Ishikawa (cell line): ENCODE measurements at regions not wholly inside any gene's neighbourhood (a gene's known extent, or its start where the extent isn't known, plus 50 kb on each side); places are given as distances from the start of the nearest gene placed in this dataset.

Source experiments
- CEBPB ChIP-seq: IDR thresholded peaks from 2 replicates; pipeline ENCODE4 v1.6.1; 2012
- CREB1 ChIP-seq: IDR thresholded peaks from 2 replicates; pipeline ENCODE4 v1.6.1; 2012; ENCODE audit warnings: low read depth
- EGR1 ChIP-seq: IDR thresholded peaks from 2 replicates; pipeline ENCODE4 v1.6.1; 2012
- EP300 ChIP-seq: IDR thresholded peaks from 2 replicates; pipeline ENCODE4 v1.6.1; 2012; ENCODE audit warnings: borderline replicate concordance
- FOXM1 ChIP-seq: IDR thresholded peaks from 2 replicates; pipeline ENCODE4 v1.6.1; 2012; ENCODE audit warnings: low read depth, borderline replicate concordance
- NFIC ChIP-seq: IDR thresholded peaks from 2 replicates; pipeline ENCODE4 v1.6.1; 2012
- RAD21 ChIP-seq: IDR thresholded peaks from 2 replicates; pipeline ENCODE4 v1.6.1; 2012; ENCODE audit warnings: low read depth
- TAF1 ChIP-seq: IDR thresholded peaks from 2 replicates; pipeline ENCODE4 v1.6.1; 2012; ENCODE audit warnings: low read depth, mild to moderate bottlenecking
- TCF12 ChIP-seq: IDR thresholded peaks from 2 replicates; pipeline ENCODE4 v1.6.1; 2012; ENCODE audit warnings: low read depth
- TEAD4 ChIP-seq: IDR thresholded peaks from 2 replicates; pipeline ENCODE4 v1.6.1; 2012
- YY1 ChIP-seq: IDR thresholded peaks from 2 replicates; pipeline ENCODE4 v1.6.1; 2012; ENCODE audit warnings: low read depth
- ZBTB7A ChIP-seq: IDR thresholded peaks from 2 replicates; pipeline ENCODE4 v1.6.1; 2012; ENCODE audit warnings: low read depth
- TF ChIP-seq, protein P1 (sequence below): IDR thresholded peaks from 2 replicates; pipeline ENCODE4 v1.6.1; 2012
- TF ChIP-seq, protein P2 (sequence below): IDR thresholded peaks from 2 replicates; pipeline ENCODE4 v1.6.1; 2012
- TF ChIP-seq, protein P3 (sequence below): IDR thresholded peaks from 2 replicates; pipeline ENCODE4 v1.6.1; 2012; ENCODE audit warnings: low read depth, mild to moderate bottlenecking

DNA sequence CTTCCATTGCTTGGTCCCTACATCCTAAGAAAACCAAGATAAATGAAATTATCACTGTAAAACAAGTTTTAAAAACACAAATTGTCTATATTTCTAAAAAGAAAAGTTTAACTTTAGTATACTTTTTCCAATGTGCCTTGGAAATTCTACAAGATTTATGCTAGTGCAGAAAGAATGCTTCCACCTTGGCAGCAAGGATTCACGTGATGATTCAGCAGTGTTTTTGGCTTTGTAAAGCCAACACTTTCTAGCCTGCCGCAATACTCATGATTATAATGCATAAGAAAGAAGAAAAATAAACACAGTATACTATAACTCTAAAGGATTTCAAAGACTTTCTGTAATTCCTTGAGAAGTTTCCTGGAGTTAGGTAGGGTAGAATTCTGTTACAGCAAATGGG lies 442.7 kb downstream of the TENT5A start:
- TF ChIP-seq, protein P1, sequence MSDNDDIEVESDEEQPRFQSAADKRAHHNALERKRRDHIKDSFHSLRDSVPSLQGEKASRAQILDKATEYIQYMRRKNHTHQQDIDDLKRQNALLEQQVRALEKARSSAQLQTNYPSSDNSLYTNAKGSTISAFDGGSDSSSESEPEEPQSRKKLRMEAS, result no peak
- TF ChIP-seq CREB1 (no peak), CEBPB (no peak), TCF12 (no peak), TAF1 (no peak), TEAD4 (no peak), FOXM1 (no peak)
- TF ChIP-seq, protein P2, sequence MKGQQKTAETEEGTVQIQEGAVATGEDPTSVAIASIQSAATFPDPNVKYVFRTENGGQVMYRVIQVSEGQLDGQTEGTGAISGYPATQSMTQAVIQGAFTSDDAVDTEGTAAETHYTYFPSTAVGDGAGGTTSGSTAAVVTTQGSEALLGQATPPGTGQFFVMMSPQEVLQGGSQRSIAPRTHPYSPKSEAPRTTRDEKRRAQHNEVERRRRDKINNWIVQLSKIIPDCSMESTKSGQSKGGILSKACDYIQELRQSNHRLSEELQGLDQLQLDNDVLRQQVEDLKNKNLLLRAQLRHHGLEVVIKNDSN, result no peak

DNA sequence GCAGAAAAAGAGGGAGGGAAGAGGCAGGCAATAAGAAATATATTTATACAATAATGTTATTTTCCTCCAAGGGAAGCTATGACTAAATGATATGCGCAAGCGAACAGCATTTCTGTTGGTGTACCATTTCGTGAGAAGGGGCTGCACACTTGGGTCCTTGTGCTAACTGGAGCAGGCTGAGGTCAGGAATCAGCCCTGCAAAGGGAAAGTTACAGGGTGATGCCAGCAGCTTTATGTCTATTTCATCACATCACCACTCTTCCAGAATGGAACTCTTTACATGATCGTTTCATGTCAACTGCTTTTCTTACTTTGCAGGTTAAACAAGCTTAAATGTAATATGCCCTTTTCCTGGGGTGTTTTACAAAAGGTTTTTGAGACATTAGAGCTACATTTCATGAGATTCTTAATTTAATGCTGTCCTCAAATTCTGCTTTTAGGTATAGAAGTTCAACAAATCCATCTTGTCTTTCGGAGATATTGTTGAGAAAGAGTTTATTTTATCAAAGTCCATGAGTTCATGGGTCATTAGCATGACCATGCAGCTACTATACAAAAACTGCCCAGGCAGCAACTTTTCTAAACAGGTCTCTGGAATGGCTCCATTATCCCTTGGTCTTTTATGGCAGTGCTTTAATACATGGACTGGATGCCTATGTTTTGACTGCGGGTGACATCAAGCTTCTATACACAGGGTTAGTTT lies 443.8 kb downstream of the TENT5A start:
- no peak for TF ChIP-seq EP300
- no peak for TF ChIP-seq NFIC
- no peak for TF ChIP-seq TAF1
- TF ChIP-seq CEBPB, result no peak
- TF ChIP-seq RAD21, result no peak
- TF ChIP-seq FOXM1, result no peak
- TF ChIP-seq EGR1, result no peak
- TF ChIP-seq TEAD4, result no peak
- TF ChIP-seq, protein P3, sequence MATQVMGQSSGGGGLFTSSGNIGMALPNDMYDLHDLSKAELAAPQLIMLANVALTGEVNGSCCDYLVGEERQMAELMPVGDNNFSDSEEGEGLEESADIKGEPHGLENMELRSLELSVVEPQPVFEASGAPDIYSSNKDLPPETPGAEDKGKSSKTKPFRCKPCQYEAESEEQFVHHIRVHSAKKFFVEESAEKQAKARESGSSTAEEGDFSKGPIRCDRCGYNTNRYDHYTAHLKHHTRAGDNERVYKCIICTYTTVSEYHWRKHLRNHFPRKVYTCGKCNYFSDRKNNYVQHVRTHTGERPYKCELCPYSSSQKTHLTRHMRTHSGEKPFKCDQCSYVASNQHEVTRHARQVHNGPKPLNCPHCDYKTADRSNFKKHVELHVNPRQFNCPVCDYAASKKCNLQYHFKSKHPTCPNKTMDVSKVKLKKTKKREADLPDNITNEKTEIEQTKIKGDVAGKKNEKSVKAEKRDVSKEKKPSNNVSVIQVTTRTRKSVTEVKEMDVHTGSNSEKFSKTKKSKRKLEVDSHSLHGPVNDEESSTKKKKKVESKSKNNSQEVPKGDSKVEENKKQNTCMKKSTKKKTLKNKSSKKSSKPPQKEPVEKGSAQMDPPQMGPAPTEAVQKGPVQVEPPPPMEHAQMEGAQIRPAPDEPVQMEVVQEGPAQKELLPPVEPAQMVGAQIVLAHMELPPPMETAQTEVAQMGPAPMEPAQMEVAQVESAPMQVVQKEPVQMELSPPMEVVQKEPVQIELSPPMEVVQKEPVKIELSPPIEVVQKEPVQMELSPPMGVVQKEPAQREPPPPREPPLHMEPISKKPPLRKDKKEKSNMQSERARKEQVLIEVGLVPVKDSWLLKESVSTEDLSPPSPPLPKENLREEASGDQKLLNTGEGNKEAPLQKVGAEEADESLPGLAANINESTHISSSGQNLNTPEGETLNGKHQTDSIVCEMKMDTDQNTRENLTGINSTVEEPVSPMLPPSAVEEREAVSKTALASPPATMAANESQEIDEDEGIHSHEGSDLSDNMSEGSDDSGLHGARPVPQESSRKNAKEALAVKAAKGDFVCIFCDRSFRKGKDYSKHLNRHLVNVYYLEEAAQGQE, result no peak
- TF ChIP-seq ZBTB7A, result no peak
- TF ChIP-seq, protein P2, result no peak
- no peak for TF ChIP-seq TCF12
- TF ChIP-seq, protein P1, result no peak
- no peak for TF ChIP-seq CREB1
- no peak for TF ChIP-seq YY1

DNA sequence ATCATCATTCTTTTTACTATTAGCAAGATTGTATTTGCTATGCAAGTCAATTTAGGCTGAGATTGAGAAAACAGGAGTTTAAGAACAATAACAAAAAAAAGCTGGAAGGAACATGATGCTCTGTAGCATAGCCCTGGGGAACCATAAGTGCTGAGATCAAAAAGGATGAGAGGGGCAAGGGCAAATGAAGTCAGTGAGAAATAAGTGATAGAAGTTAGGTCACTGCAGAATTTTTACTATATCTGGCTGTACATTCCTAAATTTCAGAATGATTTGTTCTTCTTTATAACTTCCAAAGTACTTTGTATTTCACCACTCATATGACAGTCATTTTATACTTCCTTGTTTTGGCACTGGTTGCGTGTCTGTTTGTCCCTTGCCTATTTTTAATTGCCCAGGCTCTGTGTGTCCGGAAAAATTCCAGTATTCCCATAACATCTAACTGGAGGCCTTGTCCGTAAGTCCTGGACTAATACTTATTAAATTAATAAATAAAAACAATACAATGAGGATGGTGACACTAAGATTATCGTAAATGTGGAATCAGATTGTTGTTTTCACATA lies 444.7 kb downstream of the TENT5A start:
- TF ChIP-seq, protein P1, result no peak
- no peak for TF ChIP-seq YY1
- no peak for TF ChIP-seq RAD21
- TF ChIP-seq FOXM1, result no peak
- TF ChIP-seq CREB1, result no peak
- TF ChIP-seq CEBPB, result no peak
- no peak for TF ChIP-seq ZBTB7A
- TF ChIP-seq EGR1, result no peak
- TF ChIP-seq EP300, result no peak
- no peak for TF ChIP-seq TEAD4
- TF ChIP-seq TAF1, result no peak
- TF ChIP-seq TCF12, result no peak
- no peak for TF ChIP-seq NFIC
- TF ChIP-seq, protein P3, result no peak
- TF ChIP-seq, protein P2, result no peak

DNA sequence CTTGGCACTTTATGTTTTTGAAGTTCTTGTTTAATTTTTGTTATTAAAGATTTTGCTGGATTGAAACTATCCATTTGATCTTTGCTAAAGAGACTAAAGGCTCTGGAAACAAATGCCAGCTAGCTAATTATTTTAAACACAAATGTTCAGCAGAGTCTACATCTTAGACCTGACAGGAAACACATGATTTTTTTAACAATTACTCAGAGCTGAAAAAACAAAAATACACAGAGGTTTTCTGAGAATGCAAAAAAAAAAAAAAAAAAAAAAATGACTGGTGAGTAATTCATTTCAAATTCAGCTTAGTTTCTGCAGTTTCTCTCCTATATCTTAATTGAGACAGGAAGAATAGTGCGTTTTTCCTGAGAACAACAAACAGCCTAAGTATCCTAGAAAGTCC lies 448.0 kb downstream of the TENT5A start:
- TF ChIP-seq, protein P3, result no peak
- TF ChIP-seq YY1 (no peak), ZBTB7A (no peak), CREB1 (no peak), TAF1 (no peak), FOXM1 (no peak), NFIC (no peak), TCF12 (no peak), EP300 (no peak), RAD21 (no peak), TEAD4 (no peak), EGR1 (no peak), CEBPB (no peak)
- TF ChIP-seq, protein P1, result no peak
- TF ChIP-seq, protein P2, result no peak
